ENCODE measurements at regions not wholly inside any gene's neighbourhood (a gene's known extent, or its start where the extent isn't known, plus 50 kb on each side); places are given as distances from the start of the nearest gene placed in this dataset.

DNA sequence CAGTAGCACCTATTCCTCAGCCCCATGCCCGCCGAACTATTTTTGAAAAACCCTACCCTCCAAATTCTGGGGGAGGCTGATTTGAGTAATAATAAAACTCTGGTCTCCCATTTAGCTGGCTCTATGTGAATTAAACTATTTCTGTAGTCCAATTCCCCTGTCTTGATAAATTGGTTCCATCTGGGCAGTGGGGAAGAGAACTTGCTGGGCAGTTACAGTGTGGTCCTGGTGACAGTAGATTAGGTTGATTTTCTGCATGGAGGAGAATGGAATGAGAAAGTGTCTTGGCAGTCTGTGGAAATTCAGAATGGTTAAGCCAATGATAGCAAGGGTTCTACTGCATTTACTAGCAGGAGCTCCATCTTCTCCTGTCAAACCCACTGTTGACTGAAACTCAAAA is 95.0 kb downstream of the SPP2 start:
- TF ChIP-seq, protein P1, sequence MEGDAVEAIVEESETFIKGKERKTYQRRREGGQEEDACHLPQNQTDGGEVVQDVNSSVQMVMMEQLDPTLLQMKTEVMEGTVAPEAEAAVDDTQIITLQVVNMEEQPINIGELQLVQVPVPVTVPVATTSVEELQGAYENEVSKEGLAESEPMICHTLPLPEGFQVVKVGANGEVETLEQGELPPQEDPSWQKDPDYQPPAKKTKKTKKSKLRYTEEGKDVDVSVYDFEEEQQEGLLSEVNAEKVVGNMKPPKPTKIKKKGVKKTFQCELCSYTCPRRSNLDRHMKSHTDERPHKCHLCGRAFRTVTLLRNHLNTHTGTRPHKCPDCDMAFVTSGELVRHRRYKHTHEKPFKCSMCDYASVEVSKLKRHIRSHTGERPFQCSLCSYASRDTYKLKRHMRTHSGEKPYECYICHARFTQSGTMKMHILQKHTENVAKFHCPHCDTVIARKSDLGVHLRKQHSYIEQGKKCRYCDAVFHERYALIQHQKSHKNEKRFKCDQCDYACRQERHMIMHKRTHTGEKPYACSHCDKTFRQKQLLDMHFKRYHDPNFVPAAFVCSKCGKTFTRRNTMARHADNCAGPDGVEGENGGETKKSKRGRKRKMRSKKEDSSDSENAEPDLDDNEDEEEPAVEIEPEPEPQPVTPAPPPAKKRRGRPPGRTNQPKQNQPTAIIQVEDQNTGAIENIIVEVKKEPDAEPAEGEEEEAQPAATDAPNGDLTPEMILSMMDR (IDR thresholded peaks at IDR 0.05), result no peak
- peaks cover 65% of the 10 kb centered on the region for H3K4me1 Mint-ChIP-seq
- H3K27me3 Mint-ChIP-seq (ENCODE audit: low read depth, poor library complexity), result no peaks in the 10 kb centered on the region
- no peak overlapping the region for H3K27ac Mint-ChIP-seq
- H3K4me3 Mint-ChIP-seq, result no peak overlapping the region
- H3K36me3 Mint-ChIP-seq (ENCODE audit: low read depth), result peaks cover 29% of the 10 kb centered on the region
- DNase-seq, result no peak
- H3K9me3 Mint-ChIP-seq, result peaks cover 57% of the 10 kb centered on the region

DNA sequence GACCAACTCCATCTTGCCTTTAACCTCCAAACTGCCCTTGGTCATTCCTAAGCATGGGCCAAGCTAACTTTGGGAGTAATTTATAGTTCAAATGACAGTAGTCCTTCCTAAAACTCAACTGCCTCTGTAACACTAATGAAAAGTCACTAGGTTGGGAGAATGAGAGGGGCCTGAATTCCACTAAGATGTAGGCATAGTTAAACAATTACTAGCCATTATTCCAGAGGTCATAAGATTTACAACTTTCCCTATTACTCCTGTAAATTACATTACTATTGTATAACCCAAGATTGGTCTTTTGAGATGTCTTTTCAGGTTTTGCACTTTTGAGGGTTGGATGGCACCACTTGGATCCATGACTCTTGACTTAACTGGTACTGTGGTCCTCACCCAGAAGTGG is 94.6 kb downstream of the SPP2 start:
- no peaks in the 10 kb centered on the region for H3K27me3 Mint-ChIP-seq (ENCODE audit: low read depth, poor library complexity)
- peaks cover 34% of the 10 kb centered on the region for H3K36me3 Mint-ChIP-seq (ENCODE audit: low read depth)
- TF ChIP-seq, protein P1 (IDR thresholded peaks at IDR 0.05), result no peak
- H3K9me3 Mint-ChIP-seq, result peaks cover 59% of the 10 kb centered on the region
- no peak overlapping the region for H3K27ac Mint-ChIP-seq
- DNase-seq, result no peak
- peaks cover 61% of the 10 kb centered on the region for H3K4me1 Mint-ChIP-seq
- no peak overlapping the region for H3K4me3 Mint-ChIP-seq

DNA sequence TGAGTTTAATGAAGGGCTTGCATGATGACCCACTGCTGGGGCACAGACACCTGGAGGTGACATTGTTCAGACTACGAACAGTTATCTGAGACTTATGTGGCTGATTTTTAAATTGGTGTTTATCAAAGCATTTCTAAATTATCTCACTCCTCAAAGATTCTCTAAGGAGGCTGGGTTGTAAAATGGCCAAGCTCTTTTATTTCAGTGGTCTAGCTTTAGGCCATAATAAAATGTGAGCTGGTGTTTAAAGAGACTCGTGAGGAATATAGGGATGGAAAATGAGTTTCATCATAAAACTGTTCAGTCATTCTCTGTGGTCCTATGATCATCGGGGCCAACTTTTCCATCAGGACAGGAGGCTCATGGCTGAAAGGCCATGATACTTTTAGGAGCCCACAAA is 93.4 kb downstream of the SPP2 start:
- Mint-ChIP-seq H3K4me1 (peaks cover 60% of the 10 kb centered on the region), H3K9me3 (peaks cover 55% of the 10 kb centered on the region), H3K27ac (no peak overlapping the region), H3K27me3 (ENCODE audit: low read depth, poor library complexity) (no peaks in the 10 kb centered on the region), H3K4me3 (no peak overlapping the region), H3K36me3 (ENCODE audit: low read depth) (peaks cover 38% of the 10 kb centered on the region)
- DNase-seq, result no peak
- TF ChIP-seq, protein P1 (IDR thresholded peaks at IDR 0.05), result no peak

DNA sequence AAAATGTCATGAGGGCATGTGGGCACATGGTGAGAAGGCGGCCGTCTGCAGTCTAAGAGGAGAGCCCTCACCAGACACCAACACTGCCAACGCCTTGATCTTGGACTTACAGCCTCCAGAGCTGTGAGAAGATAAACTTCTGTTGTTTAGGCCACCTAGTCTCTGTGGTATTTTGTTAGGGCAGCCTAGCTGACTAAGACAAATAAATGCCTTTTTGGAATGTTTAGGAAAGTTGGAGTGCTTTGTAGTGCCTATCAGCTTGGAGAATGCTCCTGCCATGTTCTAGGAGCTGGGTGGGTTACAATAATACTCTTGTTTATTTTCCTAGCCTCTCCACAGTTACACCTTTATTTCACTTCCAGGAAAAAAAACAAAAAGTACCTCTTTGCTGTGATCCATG is 92.0 kb downstream of the SPP2 start:
- Mint-ChIP-seq H3K36me3 (ENCODE audit: low read depth) (peaks cover 33% of the 10 kb centered on the region), H3K4me3 (no peak overlapping the region), H3K4me1 (peaks cover 56% of the 10 kb centered on the region), H3K27me3 (ENCODE audit: low read depth, poor library complexity) (no peaks in the 10 kb centered on the region), H3K9me3 (peaks cover 52% of the 10 kb centered on the region), H3K27ac (no peak overlapping the region)
- DNase-seq, result no peak
- TF ChIP-seq, protein P1 (IDR thresholded peaks at IDR 0.05), result no peak

DNA sequence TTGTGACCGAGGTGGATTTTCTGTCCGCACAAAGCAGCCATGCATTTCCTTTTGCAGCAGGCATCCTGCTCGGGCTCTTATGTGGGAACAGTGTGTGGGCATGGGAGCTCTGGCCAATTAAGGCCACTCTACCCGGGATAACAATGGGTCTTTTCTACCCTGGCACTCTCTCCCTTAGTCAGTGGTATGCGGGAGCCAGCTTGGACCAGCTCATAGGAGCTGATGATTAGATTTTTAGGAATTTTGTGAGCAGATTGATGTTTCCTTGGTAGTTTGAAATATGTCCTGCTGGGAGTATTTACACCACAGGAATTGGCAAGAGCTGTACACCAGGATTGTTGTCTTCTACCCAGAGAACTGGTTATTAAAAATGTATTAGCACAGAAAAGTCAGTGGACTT is 89.3 kb downstream of the SPP2 start:
- TF ChIP-seq, protein P1 (IDR thresholded peaks at IDR 0.05), result no peak
- no peak overlapping the region for H3K27ac Mint-ChIP-seq

DNA sequence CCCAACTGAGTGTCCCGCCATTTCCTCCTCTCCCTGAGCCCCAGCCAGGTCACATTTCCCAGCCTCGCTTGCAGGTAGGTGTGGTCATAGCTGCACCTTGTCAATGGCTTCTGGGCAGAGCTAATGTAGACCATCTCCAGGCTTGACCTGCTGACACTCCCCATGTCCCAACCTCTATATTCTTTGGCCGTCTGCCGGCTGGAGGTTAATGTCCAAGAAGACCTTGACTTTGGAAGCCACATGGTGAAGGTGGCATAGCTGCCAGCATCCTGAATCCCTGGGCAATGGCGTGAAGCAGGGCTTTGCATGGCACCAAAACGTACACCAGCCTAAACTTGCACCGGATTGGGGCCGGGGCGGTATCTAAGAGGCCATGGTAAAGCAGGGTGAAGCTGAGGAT is 88.3 kb downstream of the SPP2 start:
- peaks cover 25% of the 10 kb centered on the region for H3K36me3 Mint-ChIP-seq (ENCODE audit: low read depth)
- no peak for DNase-seq

More for the DNA sequence above, 89.3 kb downstream of the SPP2 start:
- Mint-ChIP-seq H3K9me3 (peaks cover 44% of the 10 kb centered on the region), H3K4me1 (peaks cover 51% of the 10 kb centered on the region), H3K36me3 (ENCODE audit: low read depth) (peaks cover 29% of the 10 kb centered on the region), H3K27me3 (ENCODE audit: low read depth, poor library complexity) (no peaks in the 10 kb centered on the region), H3K4me3 (no peak overlapping the region)
- DNase-seq, result no peak

More for the DNA sequence above, 88.3 kb downstream of the SPP2 start:
- Mint-ChIP-seq H3K4me3 (no peak overlapping the region), H3K9me3 (peaks cover 37% of the 10 kb centered on the region), H3K27me3 (ENCODE audit: low read depth, poor library complexity) (no peaks in the 10 kb centered on the region), H3K27ac (no peak overlapping the region), H3K4me1 (peaks cover 56% of the 10 kb centered on the region)
- TF ChIP-seq, protein P1 (IDR thresholded peaks at IDR 0.05), result no peak

Data from nephron progenitor cell (in vitro differentiated cells).